ENCODE measurements at regions not wholly inside any gene's neighbourhood (a gene's known extent, or its start where the extent isn't known, plus 50 kb on each side); places are given as distances from the start of the nearest gene placed in this dataset.
"Not testable (repeated sequence)": the region's sequence is repeated elsewhere in the genome, so short reads cannot be mapped to it uniquely, and the experiment has no call there.

DNA sequence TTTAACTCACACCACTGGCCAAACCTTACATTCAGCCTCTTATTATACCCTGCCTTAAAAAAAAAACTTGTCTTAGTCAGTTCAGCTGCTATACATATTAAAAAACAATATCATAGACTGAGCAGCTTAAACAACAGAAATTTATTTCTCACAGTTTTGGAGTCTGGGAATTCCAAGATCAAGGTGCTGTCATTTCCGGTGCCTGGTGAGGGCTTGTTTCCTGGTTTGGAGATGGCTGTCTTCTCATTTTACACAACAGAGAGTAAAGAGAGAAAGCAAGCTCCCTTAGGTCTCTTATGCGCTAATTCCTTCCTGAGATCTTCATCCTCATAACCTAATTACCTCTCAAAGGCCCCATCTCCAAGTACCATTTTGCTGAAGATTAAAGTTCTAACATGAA lies 769.2 kb downstream of the DIAPH3 start:
- TF ChIP-seq POLR2AphosphoS5 (IDR thresholded peaks at IDR 0.05; ENCODE audit: low read depth, low read length) (no peak), TAF1 (IDR thresholded peaks at IDR 0.05; ENCODE audit: borderline replicate concordance, low read depth, low read length) (no peak), POLR2A (IDR thresholded peaks at IDR 0.05; ENCODE audit: low read depth, low read length) (no peak)
- DNase-seq (ENCODE audit: insufficient read length) (no peak), FAIRE-seq (no peak)

DNA sequence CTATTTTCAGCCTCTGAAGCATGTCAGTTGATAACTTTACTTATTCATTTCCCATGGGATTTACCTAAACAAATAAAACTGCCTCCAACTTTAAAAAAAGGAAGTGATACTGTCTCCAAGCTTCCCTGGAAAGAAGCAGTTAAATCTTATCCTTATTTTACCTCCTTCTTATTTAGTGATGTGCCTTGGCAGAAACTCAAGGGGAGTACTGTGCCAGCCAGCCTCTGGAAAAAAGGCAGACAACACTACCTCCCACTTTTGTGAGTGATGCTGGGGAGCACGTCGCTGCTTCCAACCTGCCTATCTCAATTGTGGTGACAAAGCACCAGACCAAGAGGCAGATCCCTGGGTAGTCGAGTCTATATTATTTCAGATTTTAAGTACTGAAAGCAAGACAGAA lies 765.6 kb downstream of the DIAPH3 start:
- TF ChIP-seq POLR2AphosphoS5 (IDR thresholded peaks at IDR 0.05; ENCODE audit: low read depth, low read length) (no peak), TAF1 (IDR thresholded peaks at IDR 0.05; ENCODE audit: borderline replicate concordance, low read depth, low read length) (no peak), POLR2A (IDR thresholded peaks at IDR 0.05; ENCODE audit: low read depth, low read length) (no peak)
- no peak for FAIRE-seq
- no peak for DNase-seq (ENCODE audit: insufficient read length)

DNA sequence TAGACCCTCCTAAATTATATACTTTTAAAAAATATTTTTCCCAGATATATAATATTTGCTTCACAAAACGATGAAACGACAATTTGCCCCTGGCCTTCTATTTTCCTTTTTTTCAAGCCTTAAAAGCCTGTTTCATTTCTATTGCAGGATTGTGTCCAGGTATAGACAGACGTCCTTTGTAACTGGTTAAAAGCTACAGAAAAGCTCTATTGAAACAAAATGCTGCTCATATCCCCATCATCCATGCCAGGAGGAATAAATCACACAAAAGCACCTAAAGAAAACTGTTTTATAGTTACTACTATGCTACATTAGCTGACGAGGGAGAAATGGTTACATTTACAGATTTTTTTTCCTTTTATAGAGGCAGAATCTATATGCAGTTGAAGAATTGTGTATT lies 765.1 kb downstream of the DIAPH3 start:
- FAIRE-seq (no peak), DNase-seq (ENCODE audit: insufficient read length) (no peak)
- TF ChIP-seq POLR2AphosphoS5 (IDR thresholded peaks at IDR 0.05; ENCODE audit: low read depth, low read length), result no peak
- TF ChIP-seq TAF1 (IDR thresholded peaks at IDR 0.05; ENCODE audit: borderline replicate concordance, low read depth, low read length), result no peak
- no peak for TF ChIP-seq POLR2A (IDR thresholded peaks at IDR 0.05; ENCODE audit: low read depth, low read length)

DNA sequence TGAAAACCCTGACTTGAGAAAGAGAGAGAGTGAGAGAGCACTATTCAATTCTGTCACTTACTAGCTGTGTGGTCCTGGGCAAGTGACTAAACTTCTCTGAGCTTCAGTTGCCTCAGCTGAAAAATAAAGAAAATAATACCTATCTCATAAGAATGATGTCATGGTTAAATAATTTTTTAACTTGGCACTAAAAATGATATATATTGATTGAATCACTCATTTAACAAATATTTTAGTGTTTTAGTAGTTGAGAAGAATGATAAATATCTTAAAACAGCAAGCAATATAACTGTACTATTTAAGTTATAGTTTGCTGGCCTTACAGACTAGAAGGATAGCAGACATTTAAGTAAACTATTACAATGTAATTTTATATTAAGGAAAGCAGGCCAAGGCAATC lies 764.2 kb downstream of the DIAPH3 start:
- FAIRE-seq (no peak), DNase-seq (ENCODE audit: insufficient read length) (no peak)
- no peak for TF ChIP-seq TAF1 (IDR thresholded peaks at IDR 0.05; ENCODE audit: borderline replicate concordance, low read depth, low read length)
- no peak for TF ChIP-seq POLR2AphosphoS5 (IDR thresholded peaks at IDR 0.05; ENCODE audit: low read depth, low read length)
- TF ChIP-seq POLR2A (IDR thresholded peaks at IDR 0.05; ENCODE audit: low read depth, low read length), result no peak

DNA sequence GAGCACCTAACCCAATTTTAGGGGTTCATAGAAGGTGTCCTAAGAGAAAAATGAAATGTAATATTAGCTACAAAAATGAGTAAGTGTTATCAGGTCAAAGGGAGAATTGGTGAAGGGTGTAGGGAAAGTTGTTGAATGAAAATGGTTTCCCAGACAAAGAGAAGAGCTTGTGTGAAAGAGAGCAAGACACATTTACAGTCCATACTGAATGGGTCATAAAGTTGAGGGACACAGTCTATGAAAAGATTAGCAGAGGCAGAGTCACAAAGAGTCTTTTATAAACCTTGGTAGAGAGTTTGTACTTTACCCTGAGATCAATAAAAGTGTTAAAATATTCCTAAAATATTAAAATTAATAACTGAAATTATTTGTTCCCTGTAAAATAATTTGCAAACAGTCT lies 759.4 kb downstream of the DIAPH3 start:
- no peak for DNase-seq (ENCODE audit: insufficient read length)
- TF ChIP-seq TAF1 (IDR thresholded peaks at IDR 0.05; ENCODE audit: borderline replicate concordance, low read depth, low read length), result no peak
- TF ChIP-seq POLR2AphosphoS5 (IDR thresholded peaks at IDR 0.05; ENCODE audit: low read depth, low read length), result no peak
- no peak for TF ChIP-seq POLR2A (IDR thresholded peaks at IDR 0.05; ENCODE audit: low read depth, low read length)
- no peak for FAIRE-seq

DNA sequence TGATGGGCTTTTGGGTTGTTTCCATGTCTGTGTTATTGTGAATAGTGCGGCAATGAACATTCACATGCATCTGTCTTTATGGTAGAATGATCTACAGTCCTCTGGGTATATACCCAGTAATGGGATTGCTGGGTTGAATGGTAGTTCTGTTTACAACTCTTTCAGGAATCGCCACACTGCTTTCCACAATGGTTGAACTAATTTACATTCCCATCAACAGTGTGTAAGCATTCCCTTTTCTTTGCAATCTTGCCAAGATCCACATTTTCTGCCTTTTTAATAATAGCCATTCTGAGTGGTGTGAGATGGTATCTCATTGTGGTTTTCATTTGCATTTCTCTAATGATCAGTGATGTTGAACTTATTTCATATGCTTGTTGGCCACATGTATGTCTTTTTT lies 756.5 kb downstream of the DIAPH3 start:
- FAIRE-seq; DNase-seq (ENCODE audit: insufficient read length): not testable (repeated sequence)

DNA sequence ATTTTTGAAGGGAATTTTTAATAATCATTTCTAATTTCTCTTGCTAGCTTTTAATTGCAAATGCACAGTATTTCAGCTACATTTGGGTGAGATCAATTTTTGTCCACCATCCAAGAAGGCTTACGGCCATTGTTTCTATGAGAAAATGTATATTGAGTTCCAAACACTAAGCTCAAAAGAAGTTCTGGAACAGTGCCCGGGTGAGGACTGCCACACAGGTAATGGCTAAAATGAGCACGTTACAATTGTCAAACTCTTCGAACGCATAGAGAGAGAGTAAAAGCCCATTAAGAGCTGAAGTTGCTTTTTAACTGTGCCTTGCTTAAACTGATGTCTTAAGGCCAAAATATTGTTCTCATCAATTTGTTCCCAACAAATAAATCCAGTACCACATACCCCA lies 755.0 kb downstream of the DIAPH3 start:
- TF ChIP-seq TAF1 (IDR thresholded peaks at IDR 0.05; ENCODE audit: borderline replicate concordance, low read depth, low read length) (no peak), POLR2AphosphoS5 (IDR thresholded peaks at IDR 0.05; ENCODE audit: low read depth, low read length) (no peak), POLR2A (IDR thresholded peaks at IDR 0.05; ENCODE audit: low read depth, low read length) (no peak)
- no peak for DNase-seq (ENCODE audit: insufficient read length)
- FAIRE-seq, result no peak

DNA sequence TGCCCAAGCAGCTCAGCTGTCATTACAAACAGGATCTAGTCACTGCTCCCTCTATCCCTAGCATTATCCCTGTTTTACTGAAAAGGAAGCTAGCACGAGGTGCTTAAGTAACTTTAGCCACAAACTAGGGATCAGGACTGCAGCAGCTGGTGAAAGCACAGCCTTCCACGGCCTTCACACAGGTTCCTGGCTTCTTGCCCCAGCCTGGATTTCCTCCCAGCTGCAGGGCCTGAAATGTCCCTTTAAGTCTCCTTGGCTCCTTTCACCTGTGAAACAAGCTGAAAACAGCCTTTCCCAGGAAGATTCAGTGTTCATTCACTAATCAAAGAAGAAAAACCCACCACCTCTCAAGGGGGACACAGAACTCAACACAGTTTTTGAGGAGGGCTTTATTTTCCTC lies 754.5 kb downstream of the DIAPH3 start:
- FAIRE-seq (no peak), DNase-seq (ENCODE audit: insufficient read length) (no peak)
- TF ChIP-seq POLR2AphosphoS5 (IDR thresholded peaks at IDR 0.05; ENCODE audit: low read depth, low read length), result no peak
- no peak for TF ChIP-seq TAF1 (IDR thresholded peaks at IDR 0.05; ENCODE audit: borderline replicate concordance, low read depth, low read length)
- no peak for TF ChIP-seq POLR2A (IDR thresholded peaks at IDR 0.05; ENCODE audit: low read depth, low read length)

DNA sequence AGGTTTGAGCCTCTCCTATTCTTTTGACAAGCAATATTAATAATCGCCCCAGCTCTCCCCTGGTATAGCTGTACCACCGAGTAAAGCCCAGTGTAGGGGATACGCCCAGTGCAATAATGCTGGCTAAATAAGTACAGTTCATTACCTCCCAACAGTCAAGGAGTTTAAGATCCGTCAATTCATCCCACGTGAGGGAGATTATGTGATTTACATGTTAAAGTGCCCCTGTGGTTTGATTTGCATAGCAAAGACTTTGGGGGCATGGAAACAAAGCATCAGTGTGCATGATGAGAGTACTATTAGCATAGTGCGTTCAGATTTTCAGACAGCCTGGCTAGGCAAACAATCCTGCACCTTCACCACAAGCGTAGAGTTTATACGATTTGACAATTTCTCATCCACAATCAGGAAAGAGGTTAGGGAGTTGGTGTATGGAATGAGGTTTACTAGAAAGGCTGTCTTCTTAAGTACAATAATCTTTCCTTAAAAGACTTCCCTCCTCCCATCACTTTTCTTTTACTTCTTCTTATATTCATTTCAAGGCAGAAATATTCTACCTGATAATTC lies 754.0 kb downstream of the DIAPH3 start:
- FAIRE-seq (no peak), DNase-seq (ENCODE audit: insufficient read length) (no peak)
- TF ChIP-seq TAF1 (IDR thresholded peaks at IDR 0.05; ENCODE audit: borderline replicate concordance, low read depth, low read length) (no peak), POLR2AphosphoS5 (IDR thresholded peaks at IDR 0.05; ENCODE audit: low read depth, low read length) (no peak), POLR2A (IDR thresholded peaks at IDR 0.05; ENCODE audit: low read depth, low read length) (no peak)

DNA sequence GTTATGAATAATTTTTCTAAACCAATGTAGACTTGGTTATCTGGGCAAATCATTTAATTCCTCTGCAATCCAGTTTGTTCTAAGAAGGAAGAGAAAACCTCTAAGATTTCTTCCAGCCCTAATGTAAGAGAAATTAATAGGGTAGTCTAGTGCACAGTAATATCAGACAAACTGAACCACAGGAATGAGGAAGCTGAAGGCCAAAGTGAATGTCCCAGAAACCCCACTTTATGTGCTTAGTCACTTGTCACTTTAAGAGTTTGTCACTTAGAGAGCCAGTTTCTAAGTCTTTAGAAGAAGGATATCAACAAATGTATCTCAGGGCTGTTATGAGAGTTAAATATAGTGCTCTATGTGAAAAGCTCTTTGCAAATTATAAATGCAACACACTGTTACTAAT lies 750.6 kb downstream of the DIAPH3 start:
- DNase-seq (ENCODE audit: insufficient read length) (no peak), FAIRE-seq (no peak)
- TF ChIP-seq POLR2A (IDR thresholded peaks at IDR 0.05; ENCODE audit: low read depth, low read length), result no peak
- TF ChIP-seq POLR2AphosphoS5 (IDR thresholded peaks at IDR 0.05; ENCODE audit: low read depth, low read length), result no peak
- TF ChIP-seq TAF1 (IDR thresholded peaks at IDR 0.05; ENCODE audit: borderline replicate concordance, low read depth, low read length), result no peak

DNA sequence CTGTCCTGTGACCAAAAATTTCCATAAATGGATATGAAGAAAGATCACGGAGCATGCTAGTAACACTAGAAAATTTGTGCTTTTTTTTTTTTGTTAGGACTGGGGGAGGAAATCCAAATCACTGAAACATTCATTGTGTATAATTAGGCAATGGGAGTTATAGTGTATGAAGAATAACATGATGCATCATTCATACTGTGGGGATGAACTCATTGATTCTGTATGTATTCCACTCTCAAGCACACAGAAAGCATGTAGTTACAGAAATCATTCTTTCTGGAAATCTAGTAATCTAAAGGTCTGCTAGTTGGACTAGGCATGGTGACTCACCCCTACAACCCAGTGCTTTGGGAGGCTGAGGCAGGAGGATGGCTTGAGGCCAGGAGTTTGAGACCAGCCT lies 749.7 kb downstream of the DIAPH3 start:
- FAIRE-seq (no peak), DNase-seq (ENCODE audit: insufficient read length) (no peak)
- no peak for TF ChIP-seq POLR2AphosphoS5 (IDR thresholded peaks at IDR 0.05; ENCODE audit: low read depth, low read length)
- TF ChIP-seq TAF1 (IDR thresholded peaks at IDR 0.05; ENCODE audit: borderline replicate concordance, low read depth, low read length), result no peak
- no peak for TF ChIP-seq POLR2A (IDR thresholded peaks at IDR 0.05; ENCODE audit: low read depth, low read length)

DNA sequence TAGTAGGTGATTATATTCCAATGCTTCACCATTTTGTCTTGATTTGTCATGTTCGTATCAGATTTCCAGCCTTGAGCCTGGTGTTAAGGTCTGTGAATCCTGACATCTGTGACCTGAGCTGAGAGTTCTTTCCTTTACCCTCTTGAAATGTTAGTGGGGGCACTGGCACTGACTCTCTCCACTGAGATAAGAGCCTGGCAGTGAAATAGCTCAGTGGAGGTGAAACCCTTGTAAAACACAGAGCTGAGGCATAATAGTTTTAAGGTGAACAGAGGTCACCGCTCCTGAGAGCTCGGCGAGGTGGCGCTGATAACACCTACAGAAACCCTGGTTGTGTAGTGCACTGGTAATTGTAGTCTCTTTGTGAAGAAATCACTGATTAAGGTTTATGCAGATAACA lies 748.2 kb downstream of the DIAPH3 start:
- TF ChIP-seq TAF1 (IDR thresholded peaks at IDR 0.05; ENCODE audit: borderline replicate concordance, low read depth, low read length) (no peak), POLR2A (IDR thresholded peaks at IDR 0.05; ENCODE audit: low read depth, low read length) (no peak), POLR2AphosphoS5 (IDR thresholded peaks at IDR 0.05; ENCODE audit: low read depth, low read length) (no peak)
- FAIRE-seq (no peak), DNase-seq (ENCODE audit: insufficient read length) (no peak)

DNA sequence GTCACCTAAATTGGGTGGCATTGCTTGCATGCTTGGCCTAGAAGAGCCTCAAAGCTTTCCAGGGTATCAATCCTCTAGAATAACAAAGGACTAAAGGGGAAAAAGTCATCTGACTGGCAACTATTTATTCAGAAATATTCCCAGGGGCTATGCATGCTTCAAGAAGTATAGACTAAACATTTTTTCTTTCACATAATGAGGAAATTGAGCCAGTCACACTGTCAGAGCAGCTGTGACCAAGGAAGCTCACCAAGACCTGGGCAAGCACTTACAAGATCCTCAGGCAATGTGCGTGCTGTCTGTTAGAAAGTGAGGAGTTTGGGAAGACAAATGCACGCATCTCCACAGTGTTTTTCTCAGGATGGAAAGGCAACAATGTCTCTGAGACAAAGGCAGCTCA lies 747.2 kb downstream of the DIAPH3 start:
- TF ChIP-seq POLR2A (IDR thresholded peaks at IDR 0.05; ENCODE audit: low read depth, low read length) (no peak), POLR2AphosphoS5 (IDR thresholded peaks at IDR 0.05; ENCODE audit: low read depth, low read length) (no peak), TAF1 (IDR thresholded peaks at IDR 0.05; ENCODE audit: borderline replicate concordance, low read depth, low read length) (no peak)
- DNase-seq (ENCODE audit: insufficient read length), result no peak
- FAIRE-seq, result no peak

Measured in GM12892 (cell line).